DMS79 treated with DMSO at 0.1 percent for 48 hours (cell line): ENCODE measurements at regions not wholly inside any gene's neighbourhood (a gene's known extent, or its start where the extent isn't known, plus 50 kb on each side); places are given as distances from the start of the nearest gene placed in this dataset.

Source experiments
- DNase-seq: peaks from one replicate; lab custom pipeline; 2025; lab: John Stamatoyannopoulos, UW

DNA sequence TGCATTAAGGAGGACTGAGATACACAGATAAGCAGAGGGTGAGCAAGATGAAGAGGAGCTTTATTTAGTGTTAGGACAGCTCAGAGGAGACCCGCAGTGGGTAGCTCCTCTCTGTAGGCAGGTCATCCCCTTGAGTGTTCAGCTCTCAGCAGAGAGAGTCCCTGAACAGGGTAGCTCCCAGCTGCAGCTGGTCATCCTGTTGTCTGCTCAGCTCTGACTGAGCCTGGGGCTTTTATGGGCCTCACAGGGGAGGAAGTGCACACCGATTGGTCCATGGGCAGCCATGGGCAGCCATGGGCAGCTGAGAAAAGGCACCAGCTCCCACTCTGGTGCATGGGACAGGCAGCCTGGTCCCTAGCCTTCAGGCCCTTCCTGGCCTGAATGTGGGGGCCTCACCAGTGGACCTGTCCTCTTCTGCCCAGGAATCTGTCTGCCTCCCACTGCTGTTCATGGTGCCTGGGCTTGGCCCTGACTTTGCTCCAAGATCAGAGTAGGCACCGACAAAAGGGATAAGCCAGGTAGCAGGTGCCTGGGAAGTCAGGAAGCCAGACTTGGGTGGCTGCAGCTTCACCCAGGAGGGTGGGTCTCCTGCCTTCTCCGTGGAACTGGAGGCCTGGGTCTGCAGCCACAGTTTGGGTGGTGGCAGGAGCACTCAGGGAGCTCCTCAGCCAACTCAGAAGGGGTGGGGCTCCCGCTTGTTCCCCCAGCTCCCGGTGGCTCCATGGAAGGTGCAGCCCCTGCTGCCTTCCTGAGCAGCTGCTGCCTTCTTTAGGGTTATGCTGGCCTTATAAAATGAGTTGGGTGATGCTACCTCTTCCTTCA is 54.7 kb downstream of the MYEOV start:
- no peak for DNase-seq

DNA sequence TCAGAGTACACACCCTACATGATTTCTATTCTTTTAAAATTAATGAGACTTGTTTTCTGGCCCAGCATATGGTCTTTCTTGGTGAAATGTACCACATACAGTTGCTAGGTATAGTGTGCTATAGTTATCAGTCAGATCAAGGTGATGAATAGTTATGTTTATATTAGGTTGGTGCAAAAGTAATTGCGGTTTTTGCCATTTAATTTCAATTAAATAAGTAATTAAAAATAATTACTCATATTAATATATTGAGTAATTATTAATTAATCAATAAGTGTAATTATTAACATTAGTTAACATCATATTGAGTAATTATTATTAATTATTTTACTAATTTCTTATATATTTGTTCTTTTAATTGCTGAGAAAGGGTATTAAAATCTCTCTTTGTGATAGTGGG is 56.1 kb downstream of the MYEOV start:
- DNase-seq: no peak

DNA sequence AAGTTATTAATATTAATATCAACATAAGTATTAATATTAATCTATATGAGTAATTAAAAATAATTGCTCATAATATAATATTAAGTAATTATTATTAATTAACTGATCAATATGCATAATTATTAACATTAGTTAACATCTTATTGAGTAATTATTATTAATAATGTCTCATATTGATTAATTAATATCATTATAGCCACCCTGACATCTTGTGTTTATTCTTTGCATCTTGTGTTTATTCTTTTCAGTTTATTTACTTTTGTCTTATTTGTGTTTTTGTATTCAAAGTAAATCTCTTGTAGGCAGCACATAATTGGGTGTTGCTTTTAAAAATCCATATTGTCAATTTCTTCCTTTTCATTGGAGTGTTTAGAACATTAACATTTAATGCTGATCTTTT is 56.6 kb downstream of the MYEOV start:
- no peak for DNase-seq

DNA sequence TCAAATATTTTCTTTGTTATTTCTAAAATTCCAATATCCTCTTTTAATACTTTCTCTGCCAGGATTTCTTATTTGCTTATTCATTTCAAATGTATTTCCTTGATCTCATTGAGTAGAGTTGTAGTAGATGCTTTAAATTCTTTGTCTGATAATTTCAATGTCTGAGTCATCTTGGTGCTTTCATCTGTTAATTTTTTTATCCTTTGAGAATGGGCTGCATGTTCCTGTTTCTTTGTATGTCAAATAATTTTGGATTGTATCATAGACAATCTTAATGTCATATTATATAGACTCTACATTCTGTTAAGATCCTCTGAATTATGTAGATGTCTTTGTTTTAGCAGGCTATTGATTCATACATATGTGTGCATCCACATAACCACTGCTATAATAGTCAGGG is 57.5 kb downstream of the MYEOV start:
- DNase-seq: no peak

DNA sequence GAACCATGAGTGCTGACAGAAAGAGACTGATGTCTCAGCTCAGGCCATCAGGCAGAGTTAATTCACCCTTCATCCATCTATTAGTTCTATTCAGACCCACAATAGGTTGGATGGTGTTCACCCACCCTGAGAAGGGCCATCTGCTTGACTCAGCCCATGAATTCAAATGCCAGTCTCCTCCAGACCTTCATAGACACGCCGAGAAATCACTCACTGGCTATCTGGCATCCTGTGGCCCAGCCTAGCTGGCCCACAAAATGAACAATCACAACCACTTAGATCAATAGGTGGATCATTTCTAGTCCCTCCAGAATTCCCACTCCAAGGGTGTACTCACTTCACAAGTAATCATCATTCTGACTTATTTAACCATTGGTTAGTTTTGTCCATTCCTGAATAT is 58.2 kb downstream of the MYEOV start:
- DNase-seq: no peak

DNA sequence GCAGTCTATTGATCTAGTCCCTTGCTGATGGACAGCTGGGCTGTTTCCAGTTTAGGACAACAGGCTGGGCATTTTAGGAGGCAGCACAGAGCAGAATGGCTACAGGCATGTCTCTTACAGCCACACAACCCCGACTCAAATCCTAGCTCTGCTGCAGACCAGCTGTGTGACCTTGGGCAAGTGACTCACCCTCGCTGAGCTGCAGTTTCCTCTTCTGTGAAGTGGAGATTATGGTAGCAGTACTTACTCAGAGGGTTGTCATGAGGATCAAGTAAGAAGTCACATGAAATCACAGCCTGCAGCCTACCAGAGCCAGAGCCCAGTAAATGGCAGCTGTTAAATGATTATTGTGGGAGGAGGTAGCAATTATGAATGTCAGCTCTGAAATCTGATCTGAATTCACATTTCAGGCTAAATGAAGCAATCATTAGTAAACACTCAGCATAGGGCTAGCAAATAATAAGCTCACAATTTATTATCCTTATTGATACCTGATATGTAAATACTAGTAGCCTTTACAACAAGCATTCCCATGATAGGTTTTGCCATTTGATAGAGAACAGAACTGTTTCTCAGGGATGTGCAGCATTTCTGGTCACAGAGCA is 58.9 kb downstream of the MYEOV start:
- DNase-seq: no peak

DNA sequence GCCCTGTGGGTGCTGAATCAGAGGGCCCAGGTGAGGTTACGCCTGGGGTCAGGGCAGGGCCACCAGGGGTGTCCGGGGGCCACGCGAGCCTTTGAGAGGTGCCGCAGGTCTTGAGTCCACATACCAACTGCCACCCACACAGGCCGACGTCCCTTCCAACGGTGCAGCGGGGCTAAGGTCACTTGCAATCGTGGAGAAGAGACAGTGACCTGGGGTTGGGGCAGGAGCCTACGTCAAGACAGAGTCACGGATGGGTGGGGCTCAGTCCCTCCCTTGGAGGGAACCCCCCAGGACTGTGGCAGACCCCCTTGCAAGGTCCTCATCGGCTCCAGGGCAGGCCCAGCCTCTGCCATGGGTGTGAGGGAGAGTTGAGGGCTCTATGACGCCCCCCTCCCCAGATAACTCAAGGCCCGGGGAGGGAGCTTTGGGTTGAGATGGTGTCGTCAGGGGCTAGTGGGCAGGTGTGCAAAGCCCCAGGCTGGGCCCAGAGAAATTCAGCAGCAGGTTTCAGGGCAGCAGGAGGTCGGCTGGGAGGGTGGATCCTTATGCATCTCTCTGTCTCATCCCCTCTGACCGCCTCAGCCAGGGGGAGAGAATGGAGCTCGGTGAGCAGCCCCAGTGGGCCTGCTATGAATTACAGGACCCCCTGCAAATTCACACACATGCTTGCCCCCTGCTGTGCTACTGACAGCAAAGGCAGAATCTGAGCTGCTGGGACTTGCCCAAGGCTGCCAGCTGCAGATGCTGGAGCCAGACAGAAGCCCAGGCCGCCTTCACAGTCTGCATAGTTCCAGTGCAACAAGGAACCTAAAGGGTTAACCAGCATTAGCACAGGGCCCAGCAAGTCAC is 60.0 kb downstream of the MYEOV start:
- no peak for DNase-seq

DNA sequence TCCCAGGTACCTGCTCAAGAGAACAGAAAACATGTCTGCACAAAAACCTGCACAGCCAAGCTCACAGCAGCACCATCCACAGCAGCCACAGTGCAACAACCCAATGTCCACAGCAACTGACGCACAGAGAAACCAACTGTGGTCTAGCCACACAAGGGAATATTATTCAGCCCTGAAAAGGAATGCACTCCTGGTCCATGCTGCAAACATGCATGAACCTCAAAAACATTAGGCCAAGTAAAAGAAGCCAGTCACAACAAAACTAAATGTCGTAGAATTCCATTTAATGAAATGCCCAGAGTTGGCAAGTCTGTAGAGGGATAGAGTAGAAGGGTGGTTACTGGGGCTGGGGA is 60.6 kb downstream of the MYEOV start:
- DNase-seq: no peak

DNA sequence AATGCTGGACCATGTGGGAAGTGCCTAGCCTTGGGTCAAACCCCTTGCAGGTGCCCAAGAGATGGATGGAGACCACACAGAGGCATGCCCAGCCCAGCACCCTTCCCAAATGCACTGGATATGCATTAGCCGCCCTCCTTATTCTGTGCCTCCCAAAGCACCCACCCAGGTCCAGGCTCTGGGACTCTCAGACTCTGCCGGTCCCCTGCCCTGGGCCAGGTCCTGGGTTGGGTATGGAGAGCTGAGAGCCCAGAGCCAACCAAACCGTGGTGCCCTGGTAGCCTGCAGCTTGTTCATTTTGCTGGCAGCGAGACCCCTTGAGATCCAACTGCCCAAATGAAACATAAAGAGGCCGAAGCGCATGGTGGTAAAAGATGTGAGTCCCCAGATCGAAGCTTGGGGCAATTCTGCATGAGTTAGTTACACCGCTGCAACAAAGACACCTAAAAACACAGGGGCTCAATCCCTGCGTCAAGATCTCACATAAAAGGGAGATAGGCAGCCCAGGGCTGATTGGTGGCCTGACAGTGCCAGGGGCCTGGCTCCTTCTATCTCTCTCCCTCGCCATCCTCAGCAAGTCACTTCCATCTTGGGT is 61.5 kb downstream of the MYEOV start:
- DNase-seq: no peak

DNA sequence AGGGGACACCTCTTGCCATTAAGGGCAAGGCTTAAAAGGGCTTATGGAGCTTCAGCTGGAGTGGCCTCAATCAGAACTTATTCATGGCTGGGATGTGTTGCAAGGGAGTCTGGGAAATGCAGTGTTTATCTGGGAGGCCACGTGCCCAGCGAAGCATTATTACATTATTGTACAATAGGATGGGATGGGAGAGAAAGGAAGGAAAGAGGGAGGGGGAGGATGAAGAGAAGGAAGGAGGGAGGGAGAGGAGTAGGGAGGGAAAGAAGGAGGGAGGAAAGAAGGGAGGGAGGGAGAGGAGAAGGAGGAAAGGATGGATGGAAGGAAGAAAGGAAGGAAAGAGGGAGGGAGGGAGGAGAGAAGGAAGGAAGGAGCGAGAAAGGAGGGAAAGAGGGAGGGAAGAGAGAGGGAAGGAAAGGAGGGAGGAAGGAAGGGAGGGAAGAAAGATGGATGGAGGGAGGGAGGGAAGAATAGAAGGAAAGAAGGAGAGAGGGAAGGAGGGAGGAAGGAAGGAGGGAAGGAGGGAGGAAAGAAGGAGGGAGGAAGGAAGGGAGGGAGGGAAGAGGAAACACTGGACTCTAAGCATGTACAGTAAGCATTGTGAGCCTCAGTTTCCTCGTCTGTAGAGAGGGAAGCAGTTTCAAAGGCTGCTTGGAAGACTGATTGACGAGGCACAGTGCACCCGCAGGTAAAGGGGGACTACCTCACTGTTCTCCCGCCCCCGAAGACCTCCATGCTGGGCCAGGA is 62.2 kb downstream of the MYEOV start:
- no peak for DNase-seq

DNA sequence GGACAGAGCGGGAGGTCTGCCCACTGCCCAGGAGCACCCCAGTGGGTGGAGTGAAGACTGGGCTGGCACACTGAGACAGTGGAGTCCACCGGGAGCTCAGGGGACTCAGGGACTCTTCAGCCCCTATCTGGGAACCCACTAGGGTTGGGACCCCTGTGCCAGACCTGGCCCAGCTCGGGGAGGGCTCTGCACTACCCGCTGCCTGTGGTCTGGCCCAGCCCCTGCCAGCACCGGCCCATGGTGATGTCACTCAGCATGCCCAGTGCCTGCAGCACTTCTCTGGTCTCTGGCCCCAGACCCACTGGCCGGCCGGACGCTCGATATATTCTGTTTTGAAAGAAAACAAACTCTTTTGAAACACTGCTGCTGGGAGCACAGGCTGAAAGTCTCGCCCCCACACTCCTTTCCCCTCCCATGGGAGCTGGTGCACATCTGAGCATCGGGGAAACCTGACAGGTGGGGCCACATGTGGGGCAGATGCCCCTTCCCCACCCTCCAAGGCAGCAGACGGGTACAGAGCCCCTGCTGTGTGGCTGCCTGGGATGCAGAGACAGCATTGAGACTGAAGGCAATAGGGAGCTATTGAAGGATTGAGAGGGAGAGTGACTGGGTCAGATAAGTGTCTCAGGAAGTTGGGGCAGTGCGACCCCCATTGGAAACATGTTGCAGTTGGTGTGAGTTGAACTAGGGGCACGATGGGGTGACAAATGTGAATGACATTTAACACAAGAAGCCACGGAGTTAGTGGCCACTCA is 62.9 kb downstream of the MYEOV start:
- DNase-seq: no peak

DNA sequence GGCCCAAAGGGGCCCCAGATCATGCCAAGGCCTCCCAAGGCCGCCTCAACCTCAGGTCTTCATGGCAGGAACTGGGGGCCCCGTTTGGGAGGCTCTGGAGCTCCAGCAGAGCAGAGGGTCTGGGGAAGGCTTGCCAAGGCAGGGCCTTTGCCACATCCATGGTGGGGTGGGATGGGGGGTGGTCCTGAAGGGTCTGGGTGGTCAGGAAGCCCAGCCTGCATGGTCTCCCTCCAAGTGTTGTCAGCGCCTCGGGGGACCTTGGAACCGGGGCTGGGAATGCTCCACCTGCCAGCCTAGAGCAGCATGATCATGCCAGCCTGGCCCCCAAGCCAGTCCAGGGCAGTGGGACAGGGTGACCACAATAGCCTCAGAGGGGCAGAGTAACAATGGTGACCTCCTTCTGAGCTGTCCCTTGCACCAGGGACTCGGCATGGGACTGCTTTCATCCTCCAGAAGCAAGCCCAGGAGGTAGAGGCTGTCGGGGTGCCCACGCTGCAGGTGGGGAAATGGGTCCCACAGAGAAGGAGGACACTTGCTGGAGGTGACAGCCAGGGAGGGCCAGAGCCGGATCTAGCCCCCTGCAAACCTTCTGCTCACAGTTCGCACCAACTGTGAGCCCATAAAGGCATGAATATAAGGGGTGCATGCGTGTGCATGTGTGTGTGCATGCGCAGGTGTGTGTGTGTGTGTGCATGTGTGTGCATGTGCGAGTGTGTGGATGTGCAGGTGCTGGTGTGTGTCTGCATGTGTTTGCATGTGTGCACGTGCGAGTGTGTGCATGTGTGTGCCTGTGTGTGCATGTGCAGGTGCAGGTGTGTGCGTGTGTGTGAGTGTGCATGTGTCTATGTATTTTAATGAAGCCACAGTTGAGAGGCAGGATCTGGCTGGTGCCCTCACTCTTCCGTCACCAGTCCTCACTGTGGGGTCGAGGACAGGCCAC is 63.8 kb downstream of the MYEOV start:
- DNase-seq: no peak

DNA sequence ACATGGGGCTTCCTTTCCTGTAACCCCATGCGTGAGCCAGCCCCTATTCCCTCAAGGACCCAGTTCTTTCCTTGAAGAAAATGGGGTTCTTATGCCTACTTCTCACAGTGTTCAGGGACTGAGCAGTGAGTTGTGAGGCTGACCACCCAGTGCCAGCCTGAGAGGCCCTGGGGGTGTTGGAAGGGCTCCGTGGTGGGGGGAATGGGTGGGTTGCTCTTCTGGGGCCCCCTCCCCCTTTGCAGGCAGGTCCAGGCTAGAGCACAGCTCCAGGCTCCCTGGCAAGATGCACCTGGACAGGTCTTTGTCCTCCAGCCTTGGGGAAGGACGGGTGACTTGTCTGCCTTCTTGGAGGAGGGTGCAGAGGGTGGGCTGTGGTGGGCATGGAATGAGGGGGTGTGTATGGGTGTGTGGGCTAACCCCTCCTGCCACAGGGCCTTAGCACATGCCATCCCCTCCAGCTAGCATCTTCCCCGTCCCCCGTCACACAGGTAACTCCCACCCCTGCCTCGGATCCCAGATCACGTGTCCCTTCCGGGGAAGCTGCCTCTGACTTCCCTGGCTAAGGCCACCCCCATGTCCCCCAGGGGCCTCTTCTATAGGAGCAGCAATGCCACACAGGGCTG is 64.6 kb downstream of the MYEOV start:
- DNase-seq: no peak

DNA sequence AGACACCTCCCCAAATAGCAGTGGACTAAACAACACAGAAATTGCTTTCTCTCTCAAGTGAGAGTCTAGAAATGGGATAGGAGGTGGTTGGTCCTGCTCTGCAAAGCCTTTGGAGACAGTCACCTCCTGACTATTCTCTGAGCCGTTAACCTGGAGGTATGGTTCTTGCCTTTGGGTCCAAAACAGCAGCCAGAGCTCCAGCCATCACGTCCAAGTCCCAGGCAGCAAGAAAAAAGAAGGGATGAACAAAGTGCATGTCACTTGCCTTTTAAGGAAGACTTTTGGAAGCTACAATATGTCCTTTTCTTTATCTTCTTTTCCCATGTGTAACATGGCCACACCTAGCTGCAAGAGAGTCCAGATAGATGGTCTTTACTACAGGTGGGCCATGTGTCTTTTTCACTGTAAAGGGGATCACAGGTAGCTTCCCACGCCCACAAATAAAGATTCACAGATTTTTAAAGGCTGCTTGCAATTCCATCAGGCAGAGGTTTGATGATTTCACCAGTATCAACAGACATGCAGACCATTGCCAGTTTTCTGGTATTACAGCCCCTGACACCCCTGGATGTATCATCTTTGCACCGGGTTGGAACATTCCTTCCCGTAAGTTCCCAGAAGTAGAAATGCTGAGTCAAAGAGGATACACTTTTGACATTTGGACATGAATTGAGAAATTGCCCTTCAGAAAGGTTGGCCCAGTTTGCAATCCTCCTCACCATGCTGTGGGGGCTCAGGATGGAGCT is 66.0 kb downstream of the MYEOV start:
- no peak for DNase-seq

DNA sequence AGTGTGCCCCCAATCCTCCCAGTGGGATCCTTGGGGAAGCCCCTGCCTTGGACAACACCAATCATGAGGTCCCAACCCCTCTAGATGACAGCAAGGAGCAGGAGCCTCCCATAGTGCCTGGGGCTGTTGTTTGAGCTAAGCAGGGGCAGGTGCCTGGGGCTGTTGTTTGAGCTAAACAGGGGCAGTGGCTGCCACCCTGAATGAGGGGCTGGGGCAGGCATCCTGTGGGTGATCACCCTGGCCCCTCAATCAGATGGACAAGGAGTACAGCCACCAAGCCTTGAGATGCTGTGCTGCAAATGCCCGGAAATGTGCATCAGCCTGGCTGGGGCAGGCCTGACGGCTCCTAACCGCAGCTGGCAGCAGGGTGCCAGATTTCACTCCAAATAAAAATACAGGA is 66.7 kb downstream of the MYEOV start:
- no peak for DNase-seq

DNA sequence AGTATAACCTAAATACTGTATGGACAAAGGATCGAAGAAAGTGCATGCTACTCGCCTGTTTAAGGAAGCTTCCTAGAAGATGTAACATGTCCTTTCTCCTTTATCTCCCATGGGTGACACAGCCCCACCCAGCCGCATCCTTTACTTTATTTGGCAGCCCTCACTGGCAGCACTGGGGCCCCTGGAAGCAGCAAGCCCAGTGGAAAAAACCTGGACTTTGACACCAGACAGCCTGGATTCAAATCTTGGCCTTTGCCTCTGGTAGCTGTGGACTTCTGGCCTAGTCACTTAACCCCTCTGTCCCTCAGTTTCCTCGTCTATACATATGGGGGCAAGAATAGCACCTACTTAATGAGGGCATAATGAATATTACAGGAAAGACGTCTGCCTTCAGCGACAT is 67.1 kb downstream of the MYEOV start:
- DNase-seq: no peak

DNA sequence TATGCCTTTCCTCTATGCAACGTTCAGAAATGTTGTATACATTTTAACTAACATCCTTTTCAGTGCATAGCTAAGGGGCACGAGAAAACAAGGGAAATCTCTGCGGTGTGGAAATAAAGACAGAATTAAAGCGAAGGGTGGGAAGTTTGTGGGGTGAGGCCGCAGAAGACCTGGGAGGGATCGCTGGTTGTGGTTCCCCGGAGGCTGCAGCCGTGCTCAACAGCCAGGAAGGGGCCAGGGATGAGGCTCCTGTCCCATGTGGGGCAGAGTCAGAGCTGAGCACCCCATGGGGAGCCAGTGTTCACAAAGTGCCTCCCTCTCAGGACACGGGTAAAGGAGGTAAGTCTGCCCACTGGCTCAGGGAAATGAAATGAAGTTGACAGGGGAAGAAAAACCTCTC is 67.5 kb downstream of the MYEOV start:
- no peak for DNase-seq

DNA sequence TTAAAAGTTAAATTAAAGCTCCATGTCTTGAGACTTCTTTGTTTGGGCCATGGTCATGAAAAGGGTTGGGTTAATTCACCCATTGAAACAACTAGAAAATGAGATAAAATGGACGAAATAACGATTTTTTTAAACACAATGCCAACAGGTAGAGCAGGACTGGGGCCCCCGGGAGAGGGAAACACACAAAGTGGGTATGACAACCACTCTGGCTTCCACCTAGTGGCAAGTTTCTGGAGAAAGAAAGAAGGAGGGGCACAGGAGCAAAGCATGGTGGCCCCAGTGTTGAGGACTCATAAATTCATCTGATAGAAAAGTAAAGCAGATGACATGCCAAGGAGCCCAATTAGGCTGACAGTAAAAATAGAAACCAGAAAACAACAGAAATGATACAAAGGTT is 68.4 kb downstream of the MYEOV start:
- DNase-seq: no peak

DNA sequence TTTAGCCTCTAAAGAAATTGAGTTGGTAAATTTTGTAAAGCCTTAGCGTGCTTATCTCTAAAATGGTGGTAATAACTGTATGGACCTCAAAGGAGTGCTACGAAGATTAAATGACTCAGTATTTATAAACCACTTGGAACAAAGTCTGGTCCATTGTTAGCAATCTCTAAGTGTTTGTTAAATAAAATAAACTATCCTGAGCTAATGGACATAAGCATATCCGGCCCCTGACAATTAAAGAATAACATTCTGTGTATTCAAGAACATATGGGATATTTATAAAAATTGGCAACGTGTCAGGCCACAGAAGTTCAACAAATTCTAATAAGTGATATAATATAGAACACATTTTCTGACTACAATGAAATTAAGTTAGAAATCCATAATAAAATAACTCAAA is 71.0 kb downstream of the MYEOV start:
- DNase-seq: no peak
